ENCODE measurements at regions not wholly inside any gene's neighbourhood (a gene's known extent, or its start where the extent isn't known, plus 50 kb on each side); places are given as distances from the start of the nearest gene placed in this dataset.
"Not testable (repeated sequence)": the region's sequence is repeated elsewhere in the genome, so short reads cannot be mapped to it uniquely, and the experiment has no call there.

- H3K4me3 ChIP-seq (ENCODE audit: control insufficient read depth, low read depth, low read length) = no peak overlapping the region
- no peak for DNase-seq (ENCODE audit: low read depth)
- no peak for TF ChIP-seq CTCF (conservative IDR thresholded peaks at IDR 0.05; ENCODE audit: control insufficient read depth, insufficient read depth, low read depth, low read length)
These were observed 304.4 kb upstream of the CNTNAP2 start for GRCh38 chr7:145812218-145812617.

GRCh38 chr7:145805496-145805895, 311.1 kb upstream of the CNTNAP2 start:
- H3K4me3 ChIP-seq (ENCODE audit: control insufficient read depth, low read depth, low read length); DNase-seq (ENCODE audit: low read depth): not testable (repeated sequence)

GRCh38 chr7:145797507-145797906, 319.1 kb upstream of the CNTNAP2 start:
- TF ChIP-seq CTCF (conservative IDR thresholded peaks at IDR 0.05; ENCODE audit: control insufficient read depth, insufficient read depth, low read depth, low read length) = no peak
- no peak for DNase-seq (ENCODE audit: low read depth)
- H3K4me3 ChIP-seq (ENCODE audit: control insufficient read depth, low read depth, low read length) = no peak overlapping the region

GRCh38 chr7:145795132-145795531, 321.5 kb upstream of the CNTNAP2 start:
- TF ChIP-seq CTCF (conservative IDR thresholded peaks at IDR 0.05; ENCODE audit: control insufficient read depth, insufficient read depth, low read depth, low read length) = no peak
- H3K4me3 ChIP-seq (ENCODE audit: control insufficient read depth, low read depth, low read length) = no peak overlapping the region
- no peak for DNase-seq (ENCODE audit: low read depth)

GRCh38 chr7:145784809-145785780, 331.5 kb upstream of the CNTNAP2 start:
- TF ChIP-seq CTCF (conservative IDR thresholded peaks at IDR 0.05; ENCODE audit: control insufficient read depth, insufficient read depth, low read depth, low read length) = no peak
- DNase-seq (ENCODE audit: low read depth) = no peak
- H3K4me3 ChIP-seq (ENCODE audit: control insufficient read depth, low read depth, low read length) = no peak overlapping the region

GRCh38 chr7:145781388-145781787, 335.2 kb upstream of the CNTNAP2 start:
- not testable (repeated sequence) for DNase-seq (ENCODE audit: low read depth); H3K4me3 ChIP-seq (ENCODE audit: control insufficient read depth, low read depth, low read length)

GRCh38 chr7:145779140-145779539, 337.5 kb upstream of the CNTNAP2 start:
- DNase-seq (ENCODE audit: low read depth) = no peak
- no peak overlapping the region for H3K4me3 ChIP-seq (ENCODE audit: control insufficient read depth, low read depth, low read length)
- no peak for TF ChIP-seq CTCF (conservative IDR thresholded peaks at IDR 0.05; ENCODE audit: control insufficient read depth, insufficient read depth, low read depth, low read length)

GRCh38 chr7:145774777-145775176, 341.8 kb upstream of the CNTNAP2 start:
- TF ChIP-seq CTCF (conservative IDR thresholded peaks at IDR 0.05; ENCODE audit: control insufficient read depth, insufficient read depth, low read depth, low read length) = no peak
- H3K4me3 ChIP-seq (ENCODE audit: control insufficient read depth, low read depth, low read length) = no peak overlapping the region
- no peak for DNase-seq (ENCODE audit: low read depth)

Data from fibroblast of mammary gland (primary cell).